ENCODE measurements at regions not wholly inside any gene's neighbourhood (a gene's known extent, or its start where the extent isn't known, plus 50 kb on each side); places are given as distances from the start of the nearest gene placed in this dataset.

DNA sequence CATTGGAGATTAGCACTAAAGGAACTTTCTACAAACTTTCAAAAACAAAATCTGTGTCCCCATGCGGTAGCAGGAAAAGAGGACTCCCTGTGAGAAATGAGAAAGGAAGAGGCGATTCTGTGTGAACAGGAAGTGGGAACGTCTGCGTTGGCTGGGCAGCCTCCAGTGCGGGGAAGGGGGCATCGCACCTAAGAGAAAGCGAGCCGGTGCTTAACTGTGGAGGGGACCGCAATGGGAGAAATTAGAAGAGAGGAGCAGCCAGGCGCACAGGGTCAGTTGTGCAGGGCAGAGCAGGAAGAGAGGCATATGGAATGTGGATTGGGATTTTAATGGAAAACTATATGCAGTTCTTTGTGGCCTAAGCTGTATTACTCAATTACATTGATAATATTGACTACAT is 77.4 kb upstream of the DOCK9 start:
- no peak for DNase-seq (ENCODE audit: low read depth)

GRCh38 chr13:99055735-99056134 is 77.9 kb upstream of the DOCK9 start:
- DNase-seq (ENCODE audit: low read depth), result no peak

- no peak for DNase-seq (ENCODE audit: low read depth)
Measured at GRCh38 chr13:99056381-99057014, 78.6 kb upstream of the DOCK9 start.

DNA sequence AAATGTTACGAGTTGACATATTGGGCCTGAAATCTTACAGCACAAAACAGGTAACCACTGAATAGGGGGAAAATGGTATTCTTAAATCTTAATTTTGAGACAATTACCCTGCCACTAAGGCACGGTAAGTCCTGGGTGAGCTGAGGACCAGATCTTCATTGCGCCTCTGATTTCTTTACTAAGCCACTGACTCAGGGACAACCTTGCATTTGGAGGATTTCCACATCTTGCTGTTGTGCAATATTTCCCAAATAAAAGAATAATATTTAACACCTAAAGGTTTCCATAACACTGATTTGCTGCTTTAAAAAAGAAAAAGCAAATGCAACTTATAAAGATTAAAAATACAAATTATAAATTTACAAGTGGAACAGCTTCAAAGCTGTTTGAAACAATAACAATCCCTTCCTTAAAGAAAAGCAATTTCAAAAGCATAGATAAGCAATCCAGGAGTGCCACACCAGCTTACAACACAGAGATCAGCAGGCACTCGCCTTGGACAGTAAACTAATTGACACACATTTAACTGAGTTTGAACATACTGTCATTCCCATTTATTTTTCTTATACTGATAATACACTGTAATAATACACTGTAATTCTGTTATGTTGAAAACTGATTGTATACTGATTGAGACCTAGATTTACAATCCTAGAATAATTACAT is 79.6 kb upstream of the DOCK9 start:
- DNase-seq (ENCODE audit: low read depth), result no peak

GRCh38 chr13:99058527-99059495 is 80.9 kb upstream of the DOCK9 start:
- no peak for DNase-seq (ENCODE audit: low read depth)

GRCh38 chr13:99059498-99060075 is 81.7 kb upstream of the DOCK9 start:
- no peak for DNase-seq (ENCODE audit: low read depth)

DNA sequence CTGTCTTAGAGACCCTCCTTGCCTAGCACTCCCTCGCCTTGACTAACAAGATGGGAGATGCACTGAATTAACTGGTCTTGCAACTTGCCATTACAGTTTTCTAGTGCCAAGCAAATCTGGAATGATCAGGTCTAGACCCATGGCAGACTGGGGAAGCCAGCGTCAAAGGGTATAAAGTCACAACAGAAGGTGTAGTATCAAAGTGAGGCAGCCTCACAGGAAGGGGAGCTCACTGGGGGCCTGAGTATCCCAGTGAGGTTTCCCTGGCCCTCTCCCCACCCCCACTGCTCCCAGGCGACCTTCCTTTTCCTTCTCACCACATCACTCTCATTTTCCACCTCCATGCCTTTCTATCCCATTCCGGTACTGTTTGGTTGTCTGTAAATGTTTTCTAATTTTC is 83.5 kb upstream of the DOCK9 start:
- DNase-seq (ENCODE audit: low read depth), result no peak

- no peak for DNase-seq (ENCODE audit: low read depth)
Measured at GRCh38 chr13:99062593-99062992, 84.7 kb upstream of the DOCK9 start.

- DNase-seq (ENCODE audit: low read depth), result no peak
Measured at GRCh38 chr13:99063178-99063577, 85.3 kb upstream of the DOCK9 start.

GRCh38 chr13:99063952-99064351 is 86.1 kb upstream of the DOCK9 start:
- DNase-seq (ENCODE audit: low read depth), result no peak

GRCh38 chr13:99064624-99065234 is 86.9 kb upstream of the DOCK9 start:
- DNase-seq (ENCODE audit: low read depth), result no peak

DNA sequence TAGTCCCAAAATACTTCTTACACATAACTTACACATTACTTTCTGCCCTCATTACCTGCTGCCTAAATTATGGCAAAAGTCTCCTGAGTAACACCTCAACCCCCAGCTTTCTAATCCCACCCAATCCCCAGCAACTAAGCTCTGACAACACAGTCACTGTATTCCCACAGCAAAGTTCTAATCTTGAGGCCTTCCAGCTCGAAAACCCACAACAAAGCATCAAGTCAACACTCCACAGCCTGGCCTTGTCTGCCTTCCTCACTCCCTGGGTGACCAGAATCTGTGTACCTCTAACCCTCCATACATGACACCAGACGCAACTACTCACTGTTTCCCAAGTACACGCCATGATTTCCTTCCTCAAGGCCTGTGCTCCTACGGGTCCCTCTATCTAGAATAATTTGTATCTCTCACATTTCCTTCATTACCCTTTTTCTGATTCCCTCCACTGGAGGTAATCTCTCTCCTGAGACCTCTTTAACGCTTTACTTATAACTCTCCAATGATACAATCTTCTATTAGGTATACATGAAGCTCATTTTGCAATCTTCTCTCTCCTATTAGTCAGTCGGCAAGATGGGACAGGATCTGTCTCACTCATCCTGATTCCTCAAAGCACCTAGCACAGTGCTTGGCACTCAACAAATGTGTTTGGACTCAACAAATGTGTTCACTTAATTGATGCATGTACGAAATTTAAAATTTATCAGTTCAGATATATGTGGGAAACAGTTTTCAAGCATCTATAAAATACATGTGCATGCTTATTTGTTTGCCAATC is 87.6 kb upstream of the DOCK9 start:
- DNase-seq (ENCODE audit: low read depth), result no peak

- no peak for DNase-seq (ENCODE audit: low read depth)
Measured at GRCh38 chr13:99066219-99066618, 88.4 kb upstream of the DOCK9 start.

DNA sequence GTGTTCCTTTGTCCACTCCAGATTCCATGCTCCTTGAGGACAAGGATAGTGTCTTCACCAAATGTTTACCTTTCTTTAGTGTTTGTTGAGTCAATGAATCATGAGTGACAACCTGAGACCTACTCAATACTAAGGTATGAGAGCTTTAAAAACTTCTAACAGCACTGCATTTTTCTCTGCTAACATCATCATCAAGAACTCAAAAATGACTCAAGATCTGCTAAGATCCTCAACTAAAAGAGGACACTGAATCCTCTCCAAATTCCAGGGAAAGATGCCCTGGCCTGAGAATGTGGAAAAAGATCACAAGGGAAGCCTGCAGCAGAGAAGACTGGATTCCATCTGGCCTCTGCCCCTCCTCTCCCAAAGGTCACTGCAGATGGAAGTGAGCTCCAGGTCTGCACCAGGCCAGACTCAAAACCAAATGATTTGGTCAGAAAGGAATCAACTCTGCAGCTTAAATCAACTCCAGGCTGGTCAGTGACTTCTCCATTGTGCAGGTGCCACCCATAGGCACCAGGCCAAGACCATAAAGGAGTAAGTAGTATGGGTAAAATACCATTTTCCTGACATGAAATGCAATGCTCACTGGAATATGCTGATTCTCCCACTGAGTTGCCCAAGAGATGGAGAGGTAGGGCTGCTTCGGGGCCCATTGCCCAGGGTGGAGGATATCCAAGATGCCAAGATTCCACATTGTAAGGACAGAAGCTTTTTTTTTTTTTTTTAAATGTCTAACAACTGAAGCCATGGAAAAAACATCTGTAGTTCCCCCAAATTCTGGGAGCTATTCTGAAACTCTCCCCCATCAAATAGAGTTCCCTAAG is 89.5 kb upstream of the DOCK9 start:
- no peak for DNase-seq (ENCODE audit: low read depth)

DNA sequence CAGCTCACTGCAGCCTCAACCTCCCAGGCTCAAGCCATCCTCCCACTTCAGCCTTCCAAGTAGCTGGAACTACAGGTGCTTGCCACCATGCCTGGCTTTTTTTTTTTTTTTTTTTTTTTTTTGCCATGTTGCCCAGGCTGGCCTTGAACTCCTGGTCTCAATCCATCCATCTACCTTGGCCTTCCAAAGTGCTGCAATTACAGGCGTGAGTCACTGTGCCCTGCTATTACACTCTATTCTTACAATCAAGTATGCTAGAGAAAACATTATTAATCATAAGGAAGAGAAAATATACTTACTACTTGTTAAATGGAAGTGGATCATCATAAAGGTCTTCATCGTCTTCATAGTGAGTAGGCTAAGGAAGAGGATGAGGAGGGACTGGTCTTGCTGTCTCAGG is 93.3 kb upstream of the DOCK9 start:
- DNase-seq (ENCODE audit: low read depth), result no peak

DNA sequence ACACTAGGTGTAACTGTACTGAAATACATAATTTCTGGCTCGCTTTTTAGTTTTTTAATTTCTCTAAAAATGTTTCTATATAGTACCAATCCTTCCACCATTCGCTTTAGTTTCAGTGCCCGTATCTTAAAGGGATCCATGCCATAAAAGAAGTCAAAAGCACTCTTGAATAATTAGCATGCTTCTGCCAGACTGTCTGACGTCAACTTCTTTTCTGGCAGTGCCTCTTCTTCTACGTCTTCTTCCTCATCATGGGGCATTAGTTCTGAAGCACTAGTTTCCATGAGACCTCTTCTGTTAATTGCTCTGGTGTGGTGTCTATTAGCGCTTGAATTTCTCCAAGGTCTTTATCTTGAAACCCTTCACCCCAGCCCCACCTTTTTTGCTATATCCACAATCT is 93.8 kb upstream of the DOCK9 start:
- DNase-seq (ENCODE audit: low read depth), result no peak

DNA sequence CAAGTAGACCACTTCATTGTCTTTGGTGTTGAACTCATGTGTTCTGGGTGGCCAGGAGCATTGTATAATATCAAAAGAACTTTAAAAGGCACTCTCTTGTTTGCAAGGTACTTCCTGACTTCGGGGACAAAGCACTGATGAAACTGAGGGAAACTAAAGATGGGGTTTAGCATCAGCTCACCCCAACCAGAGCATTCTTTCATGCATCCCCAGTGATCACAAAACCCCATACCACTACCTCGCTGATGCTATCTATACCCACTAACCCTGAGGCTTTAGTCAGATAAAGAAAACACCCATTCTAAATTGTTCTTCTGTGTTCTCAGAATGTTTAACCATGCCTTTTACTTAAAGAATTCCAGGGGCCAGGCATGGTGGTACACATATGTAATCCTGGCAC is 94.5 kb upstream of the DOCK9 start:
- no peak for DNase-seq (ENCODE audit: low read depth)

GRCh38 chr13:99072941-99073340 is 95.1 kb upstream of the DOCK9 start:
- no peak for DNase-seq (ENCODE audit: low read depth)

DNA sequence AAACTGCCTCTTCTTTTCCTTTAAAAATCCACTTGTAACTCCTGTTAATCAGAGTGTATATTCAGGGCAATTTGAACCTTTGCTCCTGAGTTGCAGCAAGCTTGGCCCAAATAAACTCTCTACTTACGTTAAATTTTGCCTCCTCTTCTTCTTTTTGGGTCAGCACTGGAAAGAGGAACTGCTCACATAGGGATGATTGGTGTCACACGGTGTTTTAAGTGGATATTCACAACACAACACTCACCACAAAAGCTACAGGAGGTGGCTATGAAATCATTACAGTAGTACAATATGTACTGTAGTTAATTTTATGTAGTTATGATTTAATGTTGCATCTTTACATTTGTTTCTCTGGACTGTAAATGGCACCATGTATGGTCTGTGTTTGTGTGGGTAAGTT is 96.8 kb upstream of the DOCK9 start:
- no peak for DNase-seq (ENCODE audit: low read depth)
